HG03097 (cell line): ENCODE measurements at regions not wholly inside any gene's neighbourhood (a gene's known extent, or its start where the extent isn't known, plus 50 kb on each side); places are given as distances from the start of the nearest gene placed in this dataset.

Experiments used
- ATAC-seq: cut with Tn5 transposase; IDR thresholded peaks from one replicate; pipeline ENCODE4 v1.9.1; 2021; ENCODE audit not compliant: unreplicated experiment, low FRiP score

DNA sequence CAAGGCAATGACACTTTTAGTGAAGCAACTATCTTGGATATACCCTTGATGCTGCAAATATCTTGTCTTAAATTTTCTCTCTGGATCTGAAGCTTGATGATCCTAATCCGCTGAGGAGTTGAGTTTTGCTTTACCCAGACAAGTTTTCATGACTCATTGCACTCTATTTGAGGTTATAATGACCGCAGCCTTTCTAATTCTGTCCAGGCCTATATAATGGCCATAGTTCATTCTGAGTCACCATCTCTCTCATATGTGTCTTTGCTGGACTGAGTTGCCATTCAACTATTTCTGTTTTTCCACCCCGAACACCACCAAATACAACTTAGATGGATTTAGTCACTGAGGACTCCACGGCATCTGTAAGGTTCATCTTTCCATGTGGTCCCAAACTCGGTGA, 802.1 kb upstream of the FAM98A start:
- no peak for ATAC-seq

DNA sequence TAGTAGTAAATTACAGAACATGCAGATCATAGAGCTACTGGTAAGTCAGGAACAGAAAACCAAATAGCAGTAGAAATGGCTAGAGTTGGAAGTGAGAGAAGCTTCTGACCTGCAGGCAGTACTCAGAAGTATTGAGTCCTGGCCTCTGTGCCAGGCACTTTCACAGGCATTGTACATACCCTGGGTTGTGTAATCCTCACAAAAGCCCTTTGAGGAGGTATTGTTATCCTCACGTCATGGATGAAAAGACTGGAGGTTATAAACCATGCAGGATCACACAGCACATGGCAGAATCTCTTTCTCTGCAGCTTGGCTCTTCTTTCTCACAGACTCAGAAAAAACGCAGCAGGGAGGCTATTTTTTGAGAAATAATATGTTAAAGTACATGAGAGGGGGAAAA, 789.3 kb upstream of the FAM98A start:
- no peak for ATAC-seq

DNA sequence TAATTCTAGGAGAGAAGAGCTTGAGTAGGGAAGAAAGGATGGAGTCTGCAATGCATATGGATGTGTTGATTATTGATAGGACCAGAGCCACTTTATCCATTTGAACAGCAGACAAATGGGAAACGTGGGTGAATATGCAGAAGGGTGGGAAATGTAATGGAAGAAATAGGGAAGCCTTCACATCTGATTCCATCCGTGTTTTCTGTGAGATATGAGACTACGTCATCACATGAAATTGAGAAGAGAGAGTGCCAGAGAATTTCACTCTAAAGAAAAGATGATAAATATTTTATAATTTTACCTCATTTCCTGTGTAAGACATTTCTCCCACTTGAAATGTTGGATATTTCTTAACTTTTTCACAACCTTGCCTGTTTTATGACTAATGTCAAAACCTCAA, 788.4 kb upstream of the FAM98A start:
- no peak for ATAC-seq

DNA sequence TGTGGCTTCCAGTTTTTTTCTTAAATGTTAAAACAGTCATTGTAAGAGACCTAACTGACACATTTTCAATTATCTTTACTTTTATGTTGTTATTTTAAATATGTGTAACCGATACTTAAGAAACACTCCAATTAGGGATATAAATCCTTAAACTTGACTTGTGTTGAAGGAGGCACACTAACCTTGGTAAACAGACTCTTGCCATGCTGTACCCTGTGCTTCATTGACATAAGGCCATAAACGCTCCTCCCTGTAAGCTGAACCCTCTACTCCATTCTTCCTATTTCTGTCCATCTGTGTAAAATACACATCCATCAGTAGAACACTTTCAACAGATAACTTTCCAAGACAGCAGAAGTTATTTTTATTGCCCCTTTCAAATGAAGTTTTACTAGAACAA, 780.5 kb upstream of the FAM98A start:
- no peak for ATAC-seq

DNA sequence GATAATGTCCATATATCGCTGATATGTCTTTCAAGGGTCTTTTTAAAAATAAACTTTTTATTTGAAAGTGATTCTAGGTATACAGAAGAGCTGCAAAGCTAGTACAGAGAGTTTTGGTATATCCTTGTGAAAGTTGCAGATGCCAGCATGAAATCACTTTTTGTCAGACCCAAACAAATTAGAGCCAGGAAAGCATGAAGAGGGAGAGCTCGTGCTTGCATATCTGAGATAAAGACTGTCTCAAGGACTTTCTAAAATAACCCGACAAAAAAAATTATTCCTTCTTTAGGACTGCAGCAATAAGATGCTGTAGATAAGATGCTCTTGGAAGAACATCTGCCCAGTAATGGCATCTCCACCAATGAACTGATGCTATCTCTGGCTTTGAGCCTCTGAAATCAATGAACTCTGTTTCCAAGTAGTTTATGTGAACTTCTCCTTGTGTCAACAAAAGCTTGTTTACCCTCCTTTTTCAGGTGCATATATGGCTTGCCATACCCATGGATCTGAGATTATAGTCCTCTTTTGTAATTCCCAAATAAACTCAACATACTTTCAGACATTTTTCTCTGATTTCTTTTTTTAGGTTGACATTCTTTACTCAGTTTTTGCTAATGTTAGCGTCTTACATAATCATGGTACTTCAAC, 774.6 kb upstream of the FAM98A start:
- no peak for ATAC-seq

DNA sequence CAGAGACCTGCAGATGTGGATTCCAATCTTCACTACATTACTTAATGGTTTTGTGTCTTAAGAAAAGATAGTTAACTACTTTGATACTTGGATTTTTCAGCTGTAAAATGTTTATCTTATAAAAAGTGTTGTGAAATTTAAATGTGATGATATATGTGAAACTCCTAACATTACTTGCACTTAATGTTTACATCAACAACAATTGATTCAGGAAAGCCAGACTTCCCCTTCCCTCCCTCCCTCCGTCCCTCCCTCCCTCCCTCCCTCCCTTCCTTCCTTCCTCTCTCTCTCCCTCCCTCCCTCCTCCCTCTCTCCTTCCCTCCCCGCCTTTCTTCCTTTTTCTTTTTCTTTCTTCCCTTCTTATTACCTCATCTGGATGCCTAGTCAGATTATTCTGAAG, 773.9 kb upstream of the FAM98A start:
- ATAC-seq, result no peak

DNA sequence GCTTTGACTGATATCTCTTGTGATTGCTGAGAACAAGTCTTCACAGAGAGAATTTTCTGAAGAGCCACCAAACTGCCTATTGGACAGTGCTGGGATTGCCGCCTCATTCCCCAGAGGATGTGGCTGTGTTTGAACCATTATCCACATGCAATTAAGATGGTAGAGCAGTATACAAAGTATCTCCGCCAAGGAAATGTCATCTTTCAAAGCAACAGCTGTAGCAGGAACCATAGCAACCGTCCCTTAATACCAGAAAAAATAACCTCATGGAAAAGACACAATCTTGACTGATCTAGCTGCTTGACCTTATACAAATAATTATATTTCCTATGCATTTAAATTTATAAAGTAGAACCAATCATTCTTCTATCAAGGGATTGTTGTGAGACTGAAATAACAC, 772.6 kb upstream of the FAM98A start:
- no peak for ATAC-seq

DNA sequence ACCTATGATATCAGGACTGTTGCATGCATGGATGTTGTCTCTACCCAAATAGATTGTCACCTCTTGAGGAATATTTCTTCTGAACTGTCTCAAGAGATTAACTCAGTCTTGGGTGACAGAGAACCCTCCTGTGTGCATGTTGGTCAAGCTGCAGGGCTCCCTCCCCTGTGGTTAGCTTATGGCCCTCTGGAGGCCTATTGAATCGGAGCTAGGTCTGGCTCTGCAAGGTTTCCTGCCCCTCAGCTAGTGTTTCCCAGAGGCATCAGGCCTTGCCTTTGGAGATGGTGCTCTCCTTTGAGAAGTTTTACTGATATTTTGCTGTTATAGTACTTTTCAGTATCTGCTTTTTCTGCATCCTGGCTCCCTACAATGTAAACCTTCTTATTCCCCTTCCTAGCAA, 769.2 kb upstream of the FAM98A start:
- ATAC-seq, result no peak

DNA sequence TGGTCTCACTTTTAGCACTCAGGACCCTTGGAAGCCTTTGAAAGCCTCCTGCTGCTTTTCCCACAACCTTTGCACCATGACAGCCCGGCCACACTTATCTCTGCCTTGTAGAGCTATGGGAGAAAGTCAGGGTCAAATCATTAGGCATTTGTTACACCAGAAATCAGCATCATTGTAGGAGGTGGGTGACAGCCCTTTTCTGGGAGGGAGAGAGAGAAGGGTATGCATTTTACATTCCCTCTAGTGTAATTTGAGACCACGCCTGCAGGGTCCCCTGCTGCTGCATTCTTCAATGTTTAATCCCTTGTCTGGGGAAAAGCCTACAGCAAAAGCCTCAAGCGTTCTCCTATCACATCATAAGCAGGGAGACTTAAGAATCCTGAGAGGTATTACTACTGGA, 766.8 kb upstream of the FAM98A start:
- ATAC-seq, result no peak

DNA sequence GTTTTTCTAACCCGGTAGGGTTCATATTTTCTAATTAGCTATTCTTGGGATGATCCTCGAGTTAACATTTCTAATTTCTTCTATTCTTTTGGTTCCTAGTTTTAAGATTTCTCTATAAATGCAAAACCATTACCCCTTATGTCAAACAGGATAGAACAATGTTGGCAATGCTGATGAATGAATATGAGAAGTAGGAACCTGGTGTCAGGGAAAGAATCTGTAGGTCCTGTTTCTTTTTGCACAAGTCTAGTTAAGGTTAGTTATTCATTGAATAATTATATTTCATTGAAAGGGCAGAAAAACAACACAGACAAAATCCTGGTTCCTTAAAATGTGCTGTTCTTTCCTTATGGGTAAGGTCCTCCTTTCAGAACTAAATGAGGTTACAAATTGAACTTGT, 766.4 kb upstream of the FAM98A start:
- no peak for ATAC-seq

DNA sequence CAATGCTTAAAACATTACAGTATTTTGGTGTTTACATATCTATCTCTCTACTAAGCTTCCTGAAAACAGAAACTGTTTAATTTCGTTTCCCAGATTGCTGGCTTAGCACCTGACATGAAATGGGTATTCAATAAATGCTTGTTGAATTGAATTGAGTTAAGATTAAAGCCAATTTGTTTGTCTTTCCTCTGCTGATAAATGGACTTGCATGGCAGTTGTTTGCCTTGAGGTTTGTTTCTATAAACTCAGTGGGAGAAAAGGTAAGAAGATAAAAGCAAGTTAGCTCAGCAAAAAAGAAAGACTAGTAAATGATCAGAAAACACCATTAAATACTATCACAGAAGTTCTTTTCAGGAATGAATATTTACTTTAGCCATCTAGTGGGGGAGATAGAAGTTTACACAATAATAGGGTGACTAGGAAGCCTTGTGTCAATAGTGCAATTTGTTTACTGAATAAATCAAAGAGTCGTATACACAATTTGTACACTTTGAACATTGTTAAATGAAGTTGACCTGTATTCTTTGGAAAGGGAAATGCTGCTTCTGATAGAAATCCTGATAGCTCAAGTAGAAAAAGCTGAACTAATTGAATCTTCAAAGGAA, 754.5 kb upstream of the FAM98A start:
- ATAC-seq, result no peak

DNA sequence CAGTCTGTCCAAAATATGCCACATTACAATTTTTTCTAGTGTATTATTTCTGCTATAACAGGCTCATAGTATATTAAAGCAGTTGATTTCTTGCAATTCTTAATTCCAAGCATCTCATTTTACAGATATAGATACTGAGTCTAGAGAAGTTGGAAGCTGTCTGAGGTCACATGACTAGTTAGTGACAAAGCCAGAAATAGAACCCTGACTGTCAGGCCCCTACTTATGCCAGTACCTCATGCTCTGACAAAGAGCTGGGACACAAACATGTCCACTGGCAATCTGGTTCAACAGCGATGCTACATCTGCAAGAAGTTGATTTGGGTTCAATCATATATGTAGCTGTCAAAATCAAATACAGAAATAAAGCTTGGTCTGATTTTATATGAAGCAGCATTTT, 750.4 kb upstream of the FAM98A start:
- ATAC-seq, result no peak

DNA sequence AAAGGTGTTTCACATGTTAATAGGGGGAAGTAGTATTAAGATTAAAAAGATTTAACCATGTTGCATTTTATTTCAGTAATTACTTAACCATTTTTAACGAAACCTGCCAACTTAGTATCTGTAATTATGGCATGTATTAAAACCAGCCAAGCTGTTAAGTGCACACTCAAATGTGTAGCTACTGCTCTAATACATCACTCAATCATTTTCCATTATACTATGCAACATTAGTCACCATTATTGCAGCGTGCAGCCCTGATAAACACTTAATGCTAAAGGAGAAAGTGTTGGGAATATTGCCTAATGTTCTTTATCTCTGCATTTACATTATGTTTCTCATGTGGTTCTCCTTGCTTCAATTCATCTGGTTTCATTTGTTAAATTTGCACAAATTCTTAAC, 745.9 kb upstream of the FAM98A start:
- no peak for ATAC-seq

DNA sequence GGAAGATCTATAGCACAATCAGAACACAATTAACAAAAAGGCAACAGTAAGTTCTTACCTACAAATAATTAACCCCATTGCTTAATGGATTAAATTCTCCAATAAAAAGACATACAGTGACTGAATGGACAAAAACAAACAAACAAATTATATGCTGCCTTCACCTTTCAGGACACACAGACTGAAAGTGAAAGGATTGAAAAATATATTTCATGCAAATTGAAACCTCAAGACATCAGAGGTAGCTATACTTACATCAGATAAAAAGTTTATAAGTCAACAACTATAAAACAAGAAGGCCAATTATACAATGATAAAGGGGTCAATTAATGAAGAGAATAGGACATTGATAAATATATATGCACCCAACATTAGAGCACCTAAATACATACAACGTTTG, 741.2 kb upstream of the FAM98A start:
- ATAC-seq, result no peak

DNA sequence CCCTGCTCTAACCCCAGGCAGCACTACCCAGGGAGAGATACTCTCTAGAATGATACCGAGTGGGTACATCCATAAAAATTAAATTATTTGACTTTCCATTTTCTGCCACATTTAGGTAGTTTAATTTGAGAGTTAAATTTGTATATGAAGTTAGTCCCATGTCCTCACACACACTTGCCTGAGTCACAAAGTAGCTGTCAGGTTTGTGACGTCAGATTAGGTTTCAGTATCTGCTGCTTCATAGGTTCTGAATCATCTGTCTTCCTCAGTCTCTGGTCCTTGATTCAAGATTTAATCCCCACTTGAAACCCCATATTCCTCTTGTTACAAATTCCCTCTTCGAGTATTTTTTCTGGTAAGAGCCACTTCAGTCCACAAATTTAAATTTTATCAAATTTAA, 738.6 kb upstream of the FAM98A start:
- no peak for ATAC-seq

DNA sequence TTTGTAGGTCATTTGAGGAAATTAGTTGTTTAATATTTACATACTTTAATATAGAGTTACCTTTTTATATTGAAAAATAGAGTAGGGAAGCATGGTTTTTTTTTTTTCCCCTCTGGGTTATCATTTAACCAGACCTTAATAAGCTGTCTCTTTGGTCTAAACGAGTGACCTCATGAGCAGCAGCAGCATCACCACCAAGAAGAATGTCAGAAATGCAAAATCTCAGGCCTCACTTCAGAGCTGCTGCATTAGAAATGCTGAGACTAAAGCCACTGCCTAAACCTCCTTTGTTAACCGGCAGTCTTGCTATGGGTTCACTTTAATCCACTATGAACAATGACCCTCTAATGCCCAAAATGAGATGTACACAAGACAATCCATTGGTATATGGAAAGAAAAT, 733.7 kb upstream of the FAM98A start:
- ATAC-seq, result no peak

DNA sequence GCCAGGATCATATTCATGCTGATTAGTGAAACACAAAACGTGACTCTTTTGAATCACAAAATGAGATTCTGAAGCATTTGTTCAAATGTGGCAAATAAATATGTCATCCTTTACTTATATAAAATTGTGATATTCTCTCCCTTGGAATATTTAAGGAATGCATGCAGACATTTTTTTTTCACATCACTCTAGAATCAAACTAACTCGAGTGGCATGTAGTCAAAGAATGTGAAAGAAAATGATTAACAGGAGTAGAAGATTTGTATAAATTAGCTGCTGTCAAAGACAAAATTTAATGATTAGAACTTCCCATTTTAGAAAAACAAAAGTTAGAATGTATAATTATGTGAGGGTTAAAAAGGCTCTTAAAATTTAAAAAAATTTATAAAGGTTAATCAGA, 721.0 kb upstream of the FAM98A start:
- no peak for ATAC-seq

DNA sequence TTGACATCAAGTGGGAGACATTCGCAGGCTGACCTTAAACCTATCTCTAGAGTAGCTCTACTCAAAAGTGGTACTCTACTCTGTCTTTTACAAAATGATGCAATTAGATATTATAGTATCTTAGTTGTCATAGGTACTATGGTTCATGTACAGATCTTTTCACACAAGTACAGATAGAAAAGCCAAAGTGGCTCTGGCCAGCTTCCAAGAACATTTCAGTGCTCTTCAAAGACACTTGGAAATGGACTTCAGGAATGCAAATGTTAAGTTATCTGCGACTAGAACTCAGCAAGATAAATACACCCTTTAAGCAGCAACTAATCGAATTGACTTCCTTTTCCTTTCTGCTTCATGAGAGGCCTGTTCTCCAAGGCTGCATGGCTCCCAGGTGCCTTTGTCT, 718.7 kb upstream of the FAM98A start:
- ATAC-seq, result no peak

DNA sequence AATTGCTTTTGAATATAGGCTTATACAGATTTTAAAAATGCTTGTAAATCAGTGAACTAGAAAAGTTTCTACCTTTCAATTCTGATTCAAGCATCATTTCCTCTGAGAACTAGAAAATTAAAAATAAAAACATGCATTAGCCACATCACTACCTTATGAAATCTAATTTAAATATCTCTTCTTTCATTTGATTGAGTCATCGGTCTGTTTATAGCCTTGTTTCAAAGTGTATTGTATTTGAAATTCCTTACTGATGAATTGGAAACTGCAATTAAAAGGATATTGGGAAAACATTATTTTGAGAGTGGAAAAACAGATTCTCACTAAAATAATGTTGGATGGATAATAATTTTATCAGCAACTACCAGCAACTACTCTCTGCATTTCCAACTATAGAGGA, 717.7 kb upstream of the FAM98A start:
- ATAC-seq, result no peak

DNA sequence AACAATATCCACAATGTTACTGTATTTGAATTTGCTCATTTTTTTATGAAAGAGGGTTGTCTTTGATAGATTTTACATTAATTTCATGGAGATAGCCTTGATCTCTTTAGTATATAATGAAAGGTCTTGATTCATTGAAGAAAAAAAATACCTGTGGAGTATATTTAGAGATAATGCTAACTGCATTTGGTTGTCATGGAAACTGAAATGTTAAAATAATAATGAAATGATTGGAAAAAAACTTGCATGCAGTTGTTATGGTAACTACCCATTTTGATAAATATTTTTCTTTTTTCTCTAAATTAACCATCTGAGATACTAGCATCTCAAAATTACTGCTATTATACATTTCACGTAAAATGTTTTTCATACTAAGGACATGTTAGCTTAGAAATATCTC, 712.7 kb upstream of the FAM98A start:
- ATAC-seq, result no peak

DNA sequence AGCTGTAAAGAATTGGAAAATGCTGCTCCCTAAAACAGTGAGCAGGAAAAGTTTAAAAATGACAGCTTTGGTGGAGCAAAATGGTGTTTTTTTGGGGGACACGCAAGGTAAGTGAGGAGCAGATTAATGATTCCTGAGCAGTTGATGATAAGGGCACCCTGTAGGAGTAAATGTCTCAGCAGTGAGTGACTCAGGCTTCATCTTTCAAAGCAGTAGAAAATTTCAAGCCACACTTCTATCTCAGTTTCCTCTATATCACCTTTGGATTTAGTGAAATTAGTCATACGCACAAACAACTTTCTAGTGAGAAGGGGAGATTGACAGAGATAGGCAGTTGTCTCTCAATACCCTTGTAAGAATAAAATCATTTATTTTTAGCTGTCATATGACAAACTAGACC, 709.0 kb upstream of the FAM98A start:
- ATAC-seq, result no peak

DNA sequence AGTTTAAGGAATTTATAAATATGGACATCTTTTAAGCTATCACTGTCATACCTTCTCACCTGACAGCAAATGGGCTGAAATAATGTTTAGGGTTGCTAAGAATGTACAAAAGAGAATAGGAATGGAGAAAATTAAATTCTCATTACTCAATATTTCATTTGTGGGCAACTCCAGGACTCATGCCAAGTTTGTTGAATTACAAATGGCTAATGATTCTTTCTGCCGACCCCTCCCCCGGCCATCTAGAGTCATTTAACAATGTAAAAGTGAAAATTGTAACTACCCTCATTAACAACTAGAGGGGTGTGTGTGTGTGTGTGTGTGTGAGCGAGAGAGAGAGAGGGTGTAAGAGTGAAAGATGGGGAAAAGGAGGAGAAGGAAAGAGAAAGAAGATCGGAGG, 708.5 kb upstream of the FAM98A start:
- ATAC-seq, result no peak

DNA sequence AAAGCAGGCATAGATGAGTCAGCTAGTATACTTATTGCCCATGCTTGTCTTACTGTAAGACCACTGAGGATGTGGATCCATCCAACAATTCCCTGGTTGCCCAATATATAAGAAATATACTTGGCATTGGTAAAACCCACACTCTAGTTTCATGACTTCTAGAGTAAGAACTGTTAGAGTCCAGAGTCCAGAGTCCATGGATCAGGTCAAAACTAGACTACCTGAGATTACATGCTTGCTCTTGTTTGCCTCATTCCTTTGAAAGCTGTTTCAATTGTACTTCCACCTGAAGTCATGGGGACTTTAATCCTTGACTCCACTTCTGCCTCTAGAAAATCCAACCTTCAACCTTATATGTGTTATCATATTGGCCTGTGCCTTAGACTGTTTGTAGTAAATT, 707.6 kb upstream of the FAM98A start:
- no peak for ATAC-seq
